ENCODE measurements at regions not wholly inside any gene's neighbourhood (a gene's known extent, or its start where the extent isn't known, plus 50 kb on each side); places are given as distances from the start of the nearest gene placed in this dataset.

DNA sequence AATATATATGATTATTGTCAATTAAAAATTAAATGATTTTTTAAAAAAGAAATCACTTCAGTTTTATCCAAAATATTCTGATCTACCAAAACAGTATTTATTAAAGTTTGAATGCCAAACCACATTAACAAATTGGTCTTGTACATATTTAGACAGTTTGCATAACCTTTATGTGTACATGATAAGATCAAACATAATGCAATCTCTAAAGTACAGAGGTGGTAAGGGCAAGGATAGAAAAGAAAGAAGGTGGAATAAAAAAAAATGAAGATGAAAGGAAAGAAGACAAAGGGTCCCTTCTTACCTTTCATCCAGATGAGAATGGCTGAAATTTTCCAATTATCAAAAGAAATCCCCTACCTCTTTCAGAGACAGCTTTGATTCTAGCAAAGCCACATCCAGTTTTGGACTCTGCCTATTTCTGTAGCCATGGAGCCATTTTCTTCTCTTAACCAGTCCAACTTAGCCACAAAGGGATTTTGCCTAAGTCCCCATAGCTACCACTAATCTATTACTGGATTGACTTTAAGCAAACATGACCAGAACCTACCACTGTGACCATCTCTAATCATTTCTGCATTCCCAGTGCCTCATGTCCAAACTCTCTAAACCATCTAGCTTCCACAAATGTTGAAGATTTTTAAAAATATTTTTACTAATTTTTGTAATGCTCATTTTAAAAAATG is 133.3 kb upstream of the TRPM3 start (continued):
- no peak for TF ChIP-seq JUN (IDR thresholded peaks at IDR 0.05; ENCODE audit: low read depth, low read length)
